ENCODE measurements at regions not wholly inside any gene's neighbourhood (a gene's known extent, or its start where the extent isn't known, plus 50 kb on each side); places are given as distances from the start of the nearest gene placed in this dataset.

DNA sequence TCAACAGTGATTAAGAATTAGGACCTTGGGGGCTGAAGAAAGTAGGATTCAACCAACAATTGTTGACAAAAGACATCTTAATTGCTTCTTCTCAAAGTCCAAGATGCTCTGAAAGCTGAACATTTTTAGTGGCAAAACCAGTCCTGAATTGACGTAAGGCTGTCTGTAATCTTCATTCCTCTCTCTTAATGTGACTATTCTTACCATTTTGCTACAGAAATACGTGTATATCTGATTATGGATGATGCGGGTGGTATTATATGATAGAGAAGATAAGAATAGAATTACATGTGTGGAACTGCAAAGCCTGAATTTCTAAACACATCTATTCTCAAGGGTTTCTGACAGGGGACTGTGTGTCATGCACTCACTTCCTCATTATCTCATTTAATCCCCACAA is 130.3 kb upstream of the SASH1 start:
- in situ Hi-C loops (cut with HindIII; ENCODE audit: low sequenced_read_pairs): no loop called here
- TF ChIP-seq, protein P1, sequence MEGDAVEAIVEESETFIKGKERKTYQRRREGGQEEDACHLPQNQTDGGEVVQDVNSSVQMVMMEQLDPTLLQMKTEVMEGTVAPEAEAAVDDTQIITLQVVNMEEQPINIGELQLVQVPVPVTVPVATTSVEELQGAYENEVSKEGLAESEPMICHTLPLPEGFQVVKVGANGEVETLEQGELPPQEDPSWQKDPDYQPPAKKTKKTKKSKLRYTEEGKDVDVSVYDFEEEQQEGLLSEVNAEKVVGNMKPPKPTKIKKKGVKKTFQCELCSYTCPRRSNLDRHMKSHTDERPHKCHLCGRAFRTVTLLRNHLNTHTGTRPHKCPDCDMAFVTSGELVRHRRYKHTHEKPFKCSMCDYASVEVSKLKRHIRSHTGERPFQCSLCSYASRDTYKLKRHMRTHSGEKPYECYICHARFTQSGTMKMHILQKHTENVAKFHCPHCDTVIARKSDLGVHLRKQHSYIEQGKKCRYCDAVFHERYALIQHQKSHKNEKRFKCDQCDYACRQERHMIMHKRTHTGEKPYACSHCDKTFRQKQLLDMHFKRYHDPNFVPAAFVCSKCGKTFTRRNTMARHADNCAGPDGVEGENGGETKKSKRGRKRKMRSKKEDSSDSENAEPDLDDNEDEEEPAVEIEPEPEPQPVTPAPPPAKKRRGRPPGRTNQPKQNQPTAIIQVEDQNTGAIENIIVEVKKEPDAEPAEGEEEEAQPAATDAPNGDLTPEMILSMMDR (IDR thresholded peaks at IDR 0.05; ENCODE audit: low read depth, low read length): no peak
- no peak for DNase-seq (ENCODE audit: low read depth, low spot score)
- no peak overlapping the region for H3K4me3 ChIP-seq (ENCODE audit: low read depth, low read length)

DNA sequence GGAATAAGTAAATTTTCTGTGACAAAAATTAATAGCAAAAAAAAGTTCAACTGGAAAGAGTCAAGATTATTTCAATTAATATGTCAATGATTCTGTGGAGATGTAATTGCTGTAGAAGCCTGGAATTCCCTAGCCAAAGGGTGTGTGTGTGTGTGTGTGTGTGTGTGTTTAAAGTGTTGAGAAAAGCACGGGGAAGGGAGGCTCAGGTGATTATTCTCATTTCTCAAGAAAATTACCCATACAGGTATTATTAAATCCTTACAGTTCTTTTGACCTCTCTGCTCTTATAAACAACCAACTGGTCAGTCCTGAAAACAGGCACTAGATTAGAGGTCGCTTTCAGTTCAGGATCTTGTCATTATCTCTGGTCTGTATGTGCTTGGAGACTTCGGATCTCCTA is 129.3 kb upstream of the SASH1 start:
- H3K4me3 ChIP-seq (ENCODE audit: low read depth, low read length): no peak overlapping the region
- in situ Hi-C loops (cut with HindIII; ENCODE audit: low sequenced_read_pairs): no loop called here
- DNase-seq (ENCODE audit: low read depth, low spot score): no peak
- TF ChIP-seq, protein P1 (IDR thresholded peaks at IDR 0.05; ENCODE audit: low read depth, low read length): no peak

DNA sequence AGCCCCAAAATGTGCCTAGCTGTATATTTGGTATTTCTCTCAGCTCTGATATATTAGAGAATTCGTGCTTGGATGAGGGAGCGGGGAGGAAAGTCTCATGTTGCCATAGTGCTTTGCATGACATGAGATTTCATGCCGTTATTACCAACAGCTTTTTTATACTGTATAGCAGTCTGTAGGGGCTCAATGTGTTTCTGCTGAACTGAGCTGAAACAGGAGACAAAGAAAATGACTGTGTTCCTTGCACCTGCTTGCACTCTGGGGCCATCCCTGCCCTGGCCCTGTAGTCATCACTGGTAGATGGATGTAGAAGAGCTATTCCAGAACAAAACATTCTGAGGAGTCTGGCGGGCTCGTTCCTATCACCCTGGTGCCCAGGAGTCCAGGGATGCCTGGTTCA is 128.0 kb upstream of the SASH1 start:
- no peak overlapping the region for H3K4me3 ChIP-seq (ENCODE audit: low read depth, low read length)
- no peak for DNase-seq (ENCODE audit: low read depth, low spot score)
- in situ Hi-C loops (cut with HindIII; ENCODE audit: low sequenced_read_pairs): no loop called here
- TF ChIP-seq, protein P1 (IDR thresholded peaks at IDR 0.05; ENCODE audit: low read depth, low read length): no peak

DNA sequence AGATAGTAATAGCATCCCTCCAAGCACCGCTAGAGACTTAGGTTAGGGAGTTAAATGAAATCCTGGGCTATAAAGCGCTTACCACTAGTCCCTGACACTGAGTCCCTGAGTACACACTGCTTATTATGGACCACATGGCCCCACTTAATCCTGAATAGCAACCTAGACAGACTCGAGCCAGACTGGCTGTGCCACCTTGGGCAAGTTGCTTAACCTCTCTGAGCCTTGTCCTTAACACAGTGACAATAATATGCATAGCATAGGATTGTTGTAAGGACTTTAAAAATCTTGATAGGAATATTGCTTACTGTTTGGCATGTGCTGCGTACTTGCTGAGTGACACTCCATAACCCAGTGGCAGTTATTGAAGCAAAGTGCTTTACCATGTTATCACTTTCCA is 125.6 kb upstream of the SASH1 start:
- no peak overlapping the region for H3K4me3 ChIP-seq (ENCODE audit: low read depth, low read length)
- in situ Hi-C loops (cut with HindIII; ENCODE audit: low sequenced_read_pairs): no loop called here

DNA sequence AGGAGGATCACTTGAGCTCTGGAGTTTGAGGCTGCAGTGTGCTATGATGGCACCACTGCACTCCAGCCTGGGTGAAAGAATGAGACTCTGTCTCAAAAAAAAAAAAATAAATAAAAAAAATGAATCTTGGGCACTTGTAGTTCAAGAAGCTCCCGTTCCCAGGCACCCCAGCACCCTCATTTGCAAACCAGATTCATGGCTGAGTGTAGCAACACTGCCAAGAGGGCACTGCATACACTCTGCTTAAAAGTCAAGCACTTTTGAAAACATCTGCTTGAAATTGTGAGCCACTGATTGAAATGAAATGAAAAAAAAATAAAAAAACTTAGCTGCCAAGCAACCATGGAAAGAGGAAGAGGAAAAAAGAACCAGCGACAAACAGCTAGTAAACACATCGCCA is 124.7 kb upstream of the SASH1 start:
- H3K4me3 ChIP-seq (ENCODE audit: low read depth, low read length): no peak overlapping the region
- TF ChIP-seq, protein P1 (IDR thresholded peaks at IDR 0.05; ENCODE audit: low read depth, low read length): no peak
- in situ Hi-C loops (cut with HindIII; ENCODE audit: low sequenced_read_pairs): no loop called here
- DNase-seq (ENCODE audit: low read depth, low spot score): no peak

More for the DNA sequence above, 125.6 kb upstream of the SASH1 start:
- DNase-seq (ENCODE audit: low read depth, low spot score): no peak
- TF ChIP-seq, protein P1 (IDR thresholded peaks at IDR 0.05; ENCODE audit: low read depth, low read length): no peak

DNA sequence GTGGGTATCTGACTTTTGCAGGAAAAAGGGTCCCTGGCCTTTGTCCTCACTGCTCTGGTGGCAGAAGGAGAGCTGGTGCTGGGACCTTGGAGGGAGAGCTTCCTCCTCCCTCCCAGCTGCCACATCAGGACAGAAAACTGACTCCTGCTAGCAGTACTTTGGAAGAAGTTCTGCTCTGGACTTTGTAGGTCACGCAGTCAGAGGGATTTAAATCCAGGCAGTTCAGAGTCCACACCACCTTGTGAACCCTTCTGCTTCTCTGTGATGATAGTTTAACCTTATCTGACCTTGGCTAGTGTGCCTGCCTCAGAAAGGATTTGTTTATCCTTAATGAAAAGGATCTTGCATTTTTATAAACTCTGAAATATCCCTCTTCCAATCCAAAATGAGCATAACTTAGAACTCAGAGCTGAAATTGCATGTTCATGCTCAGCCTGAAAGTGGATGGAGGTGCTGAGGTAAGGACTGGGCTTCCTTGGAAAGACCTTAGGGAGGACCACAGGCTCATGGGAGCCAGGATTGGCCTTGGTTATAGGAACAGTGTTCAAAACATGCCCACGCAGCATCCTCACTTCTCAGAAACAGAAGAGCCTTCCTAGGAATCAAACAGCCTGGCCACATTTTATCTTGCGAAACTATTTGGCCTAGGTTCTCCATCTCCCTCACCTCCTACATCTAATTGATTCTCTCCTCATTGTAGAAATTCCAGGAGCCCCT is 123.9 kb upstream of the SASH1 start:
- no peak overlapping the region for H3K4me3 ChIP-seq (ENCODE audit: low read depth, low read length)
- TF ChIP-seq, protein P1 (IDR thresholded peaks at IDR 0.05; ENCODE audit: low read depth, low read length): no peak
- in situ Hi-C loops (cut with HindIII; ENCODE audit: low sequenced_read_pairs): no loop called here
- no peak for DNase-seq (ENCODE audit: low read depth, low spot score)

Measured in astrocyte of the spinal cord (primary cell).